Urinary bladder (tissue), 3 donors: ENCODE measurements at regions not wholly inside any gene's neighbourhood (a gene's known extent, or its start where the extent isn't known, plus 50 kb on each side); places are given as distances from the start of the nearest gene placed in this dataset.
"Not testable (repeated sequence)": the region's sequence is repeated elsewhere in the genome, so short reads cannot be mapped to it uniquely, and the experiment has no call there.

Experiments
- DNase-seq: peaks from one replicate; pipeline ENCODE4 v3.0.0-alpha.2; 2015; ENCODE audit errors: extremely low spot score
- H3K27ac ChIP-seq: one replicate; pipeline ENCODE4 v1.5.1; 2013; ENCODE audit warnings: low read depth, mild to moderate bottlenecking, moderate library complexity
- H3K36me3 ChIP-seq: one replicate; pipeline ENCODE4 v1.6.1; 2013; ENCODE audit warnings: mild to moderate bottlenecking, moderate library complexity; ENCODE audit not compliant: insufficient read depth
- H3K4me1 ChIP-seq: one replicate; pipeline ENCODE4 v1.6.1; 2013; ENCODE audit warnings: mild to moderate bottlenecking, moderate library complexity; ENCODE audit not compliant: insufficient read depth
- H3K4me3 ChIP-seq: one replicate; pipeline ENCODE4 v1.5.1; 2013; ENCODE audit warnings: low read depth, low read length
- WGBS: extraction: QIAGEN DNeasy Blood & Tissue Kit; methylation state at CpG from one replicate; pipeline ENCODE4 v1.1.7; 2013; 5-methylcytosine and 5-hydroxymethylcytosine counted together
- donor health status: healthy with polysubstance abuse.
- donor health status: healthy.

DNA sequence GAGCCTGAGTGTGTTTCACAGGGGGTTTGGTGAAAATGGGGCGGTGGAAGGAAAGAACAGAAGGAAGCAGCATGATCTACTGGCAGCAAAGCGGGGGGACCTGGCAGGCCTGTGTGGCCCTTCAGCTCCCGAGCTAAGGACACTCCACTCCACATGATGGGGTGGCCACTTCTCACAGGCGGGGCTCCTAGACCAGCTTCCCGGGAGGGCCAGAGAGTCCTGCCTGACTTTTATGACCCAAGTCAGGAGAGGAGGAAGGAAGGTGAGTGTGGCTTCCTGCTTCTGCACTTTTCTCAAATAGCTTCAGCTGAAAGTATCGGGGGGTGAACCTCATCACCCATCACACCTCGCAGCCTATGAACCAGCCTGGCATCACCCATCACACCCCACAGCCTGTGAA, 117.5 kb upstream of the AFDN start:
- DNase-seq, result no peak
- no peaks in the 10 kb centered on the region for H3K36me3 ChIP-seq
- 80% methylated on average over 7 of the region's 7 CpGs for WGBS
- H3K4me3 ChIP-seq, result no peak overlapping the region
- no peaks in the 10 kb centered on the region for H3K4me1 ChIP-seq
- H3K27ac ChIP-seq, result no peak overlapping the region

DNA sequence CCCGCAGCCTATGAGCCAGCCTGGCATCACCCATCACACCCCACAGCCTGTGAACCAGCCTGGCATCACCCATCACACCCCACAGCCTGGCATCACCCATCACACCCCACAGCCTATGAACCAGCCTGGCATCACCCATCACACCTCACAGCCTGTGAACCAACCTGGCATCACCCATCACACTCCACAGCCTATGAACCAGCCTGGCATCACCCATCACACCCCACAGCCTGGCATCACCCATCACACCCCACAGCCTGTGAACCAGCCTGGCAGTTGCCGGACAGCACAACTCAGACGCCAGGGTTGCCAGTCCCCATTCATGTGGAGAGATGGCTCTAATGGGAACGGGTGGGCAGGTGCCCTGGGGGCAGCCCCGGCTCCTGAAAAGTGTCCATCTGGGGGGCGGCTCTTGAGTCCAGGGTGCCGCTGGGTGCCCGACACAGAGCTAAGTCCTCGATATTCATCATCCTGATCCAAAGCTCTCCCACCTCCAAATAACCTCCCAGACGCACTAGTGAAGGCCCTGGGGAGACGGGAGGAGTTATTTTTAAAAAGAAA, 116.9 kb upstream of the AFDN start:
- not testable (repeated sequence) for H3K4me3 ChIP-seq, DNase-seq, H3K4me1 ChIP-seq, H3K36me3 ChIP-seq, H3K27ac ChIP-seq
- 97% methylated on average over 11 of the region's 11 CpGs for WGBS

GRCh38 chr6:167710363-167710920, 116.3 kb upstream of the AFDN start:
- 89% methylated on average over 13 of the region's 13 CpGs for WGBS
- Histone ChIP-seq H3K27ac (no peak overlapping the region), H3K36me3 (no peaks in the 10 kb centered on the region), H3K4me1 (no peaks in the 10 kb centered on the region), H3K4me3 (no peak overlapping the region)
- no peak for DNase-seq

DNA sequence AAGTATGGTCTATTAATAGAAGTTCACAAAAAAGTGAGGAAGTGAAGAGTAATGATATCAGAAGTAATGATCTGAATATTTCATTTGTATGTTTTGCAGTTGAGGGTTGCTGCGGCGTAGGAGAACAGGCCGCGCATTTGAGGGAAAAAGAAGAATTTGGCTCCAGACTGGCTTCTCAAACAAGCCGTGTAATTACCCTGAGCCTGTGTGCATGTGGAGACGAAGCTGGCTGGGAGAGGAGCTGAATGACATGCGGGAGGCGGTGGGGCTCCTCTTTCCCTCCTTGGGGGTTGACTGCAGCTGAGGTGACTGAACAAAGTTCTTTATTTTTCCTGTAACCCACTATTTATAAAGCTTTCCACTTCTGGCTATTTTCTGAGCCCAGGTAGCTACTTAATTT, 115.5 kb upstream of the AFDN start:
- WGBS, result 92% methylated on average over 8 of the region's 8 CpGs
- no peak overlapping the region for H3K4me3 ChIP-seq
- H3K36me3 ChIP-seq, result no peaks in the 10 kb centered on the region
- no peak for DNase-seq
- H3K4me1 ChIP-seq, result no peaks in the 10 kb centered on the region
- no peak overlapping the region for H3K27ac ChIP-seq

GRCh38 chr6:167711768-167712730, 114.7 kb upstream of the AFDN start:
- DNase-seq, result no peak
- 88% methylated on average over 19 of the region's 19 CpGs for WGBS

DNA sequence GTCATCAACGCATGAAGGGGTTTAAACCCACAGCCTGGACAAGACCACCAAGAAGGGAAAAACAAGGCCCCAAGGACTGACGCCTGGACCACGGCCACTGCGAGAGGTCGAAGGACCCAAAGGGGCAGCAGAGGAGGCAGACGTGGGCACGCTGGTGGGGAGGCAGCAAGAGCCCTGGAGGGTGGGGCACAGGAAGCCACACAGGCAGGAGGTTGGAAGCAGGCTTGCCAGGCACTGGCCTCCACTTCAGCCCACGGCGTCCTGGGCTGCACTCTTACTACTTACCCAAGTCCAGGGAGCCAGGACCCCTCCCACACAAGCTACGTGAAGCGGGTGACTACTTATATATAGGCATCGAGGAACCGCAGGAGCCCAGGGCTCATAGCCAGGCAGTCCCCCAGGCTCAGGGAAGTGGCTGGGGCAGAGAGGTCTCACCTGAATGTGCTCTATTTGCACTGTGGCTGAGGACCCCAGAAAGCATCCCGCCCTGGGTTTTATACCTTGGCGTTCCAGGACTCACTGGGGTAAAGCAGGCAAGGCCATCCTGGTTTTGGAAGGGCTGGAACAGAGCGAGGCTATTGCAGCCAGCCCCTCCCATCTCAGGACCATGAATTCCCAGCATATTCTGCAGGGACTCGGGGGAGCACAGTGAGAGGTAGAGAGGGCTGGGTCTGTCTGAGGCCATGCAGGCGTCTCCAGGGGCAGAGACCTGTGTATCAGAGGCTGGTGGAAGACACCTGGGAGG, 113.8 kb upstream of the AFDN start:
- H3K4me3 ChIP-seq, result no peak overlapping the region
- DNase-seq, result no peak
- no peaks in the 10 kb centered on the region for H3K36me3 ChIP-seq
- 90% methylated on average over 18 of the region's 18 CpGs for WGBS
- no peak overlapping the region for H3K27ac ChIP-seq
- no peaks in the 10 kb centered on the region for H3K4me1 ChIP-seq

More at GRCh38 chr6:167711768-167712730, 114.7 kb upstream of the AFDN start:
- Histone ChIP-seq H3K4me1 (no peaks in the 10 kb centered on the region), H3K27ac (no peak overlapping the region), H3K4me3 (no peak overlapping the region), H3K36me3 (no peaks in the 10 kb centered on the region)

- H3K4me1 ChIP-seq, result no peaks in the 10 kb centered on the region
- no peak overlapping the region for H3K4me3 ChIP-seq
- 33% methylated on average over 8 of the region's 8 CpGs for WGBS
- H3K36me3 ChIP-seq, result no peaks in the 10 kb centered on the region
- no peak overlapping the region for H3K27ac ChIP-seq
- DNase-seq, result peak; percentile 56
Observed at GRCh38 chr6:167714152-167714551, 112.6 kb upstream of the AFDN start.

- 94% methylated on average over 9 of the region's 9 CpGs for WGBS
- no peak overlapping the region for H3K27ac ChIP-seq
- no peaks in the 10 kb centered on the region for H3K4me1 ChIP-seq
- no peaks in the 10 kb centered on the region for H3K36me3 ChIP-seq
- H3K4me3 ChIP-seq, result no peak overlapping the region
- DNase-seq, result no peak
Observed at GRCh38 chr6:167717455-167717854, 109.3 kb upstream of the AFDN start.

DNA sequence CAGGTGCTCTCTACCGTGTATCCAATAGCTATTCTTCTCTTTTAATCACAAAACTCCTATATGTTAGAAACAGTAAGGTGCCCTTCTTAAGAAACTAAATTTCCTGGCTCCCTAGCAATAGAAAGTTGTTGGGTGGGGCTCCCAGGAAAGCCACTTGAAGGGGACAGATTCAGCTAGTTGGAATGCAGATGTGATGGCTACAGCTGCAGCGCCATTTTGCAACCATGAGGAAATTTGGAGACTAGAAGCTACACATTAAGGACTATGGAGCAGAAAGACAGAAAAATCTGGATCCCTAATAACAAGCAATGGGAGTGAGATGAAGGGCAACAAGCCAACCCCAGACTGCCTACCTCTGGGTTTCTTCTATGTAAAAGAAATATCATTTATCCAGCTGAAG, 108.8 kb upstream of the AFDN start:
- H3K27ac ChIP-seq, result no peak overlapping the region
- H3K4me1 ChIP-seq, result no peaks in the 10 kb centered on the region
- H3K4me3 ChIP-seq, result no peak overlapping the region
- WGBS, result 100% methylated on average over 2 of the region's 2 CpGs
- H3K36me3 ChIP-seq, result no peaks in the 10 kb centered on the region
- DNase-seq, result no peak

- H3K27ac ChIP-seq, result no peak overlapping the region
- H3K4me1 ChIP-seq, result no peaks in the 10 kb centered on the region
- no peak overlapping the region for H3K4me3 ChIP-seq
- no peaks in the 10 kb centered on the region for H3K36me3 ChIP-seq
- WGBS, result 84% methylated on average over 23 of the region's 23 CpGs
- DNase-seq, result no peak
Observed at GRCh38 chr6:167719920-167720319, 106.8 kb upstream of the AFDN start.

- Histone ChIP-seq H3K4me3 (no peak overlapping the region), H3K4me1 (no peaks in the 10 kb centered on the region), H3K27ac (no peak overlapping the region), H3K36me3 (no peaks in the 10 kb centered on the region)
- no peak for DNase-seq
- WGBS, result 84% methylated on average over 31 of the region's 31 CpGs
Observed at GRCh38 chr6:167720456-167721285, 106.0 kb upstream of the AFDN start.

DNA sequence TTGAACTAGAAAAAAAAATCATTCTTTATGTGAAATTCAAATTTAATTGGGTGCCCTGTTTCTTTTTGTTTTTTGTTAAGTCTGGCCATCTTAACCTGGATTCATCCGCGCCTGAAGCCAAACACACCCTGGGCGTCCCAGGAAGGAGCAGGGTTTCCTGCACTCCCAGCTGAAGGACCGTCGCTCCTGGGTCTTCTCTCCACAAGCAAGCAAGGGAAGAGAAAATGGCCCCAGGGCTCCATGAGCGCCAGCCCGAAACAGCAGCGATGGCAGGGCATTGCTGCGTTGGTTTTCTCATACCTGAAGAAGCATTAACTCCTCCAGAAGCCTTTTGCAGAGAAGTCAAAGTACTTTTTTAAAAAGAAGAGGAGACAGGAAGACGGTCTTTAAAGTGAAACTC, 105.4 kb upstream of the AFDN start:
- Histone ChIP-seq H3K27ac (no peak overlapping the region), H3K4me3 (no peak overlapping the region)
- 93% methylated on average over 10 of the region's 10 CpGs for WGBS

More for the DNA sequence above, 105.4 kb upstream of the AFDN start:
- Histone ChIP-seq H3K36me3 (no peaks in the 10 kb centered on the region), H3K4me1 (no peaks in the 10 kb centered on the region)
- no peak for DNase-seq
